Activated T-cell treated with anti-CD3 and anti-CD28 coated beads, Interleukin-2, amount 50 U/mL, for 1 hour (primary cell): ENCODE measurements at regions not wholly inside any gene's neighbourhood (a gene's known extent, or its start where the extent isn't known, plus 50 kb on each side); places are given as distances from the start of the nearest gene placed in this dataset.
"Not testable (repeated sequence)": the region's sequence is repeated elsewhere in the genome, so short reads cannot be mapped to it uniquely, and the experiment has no call there.

ENCODE experiments used
- DNase-seq: peaks from one replicate; pipeline ENCODE4 v3.0.0-alpha.2; 2020

GRCh38 chr13:103615771-103616170, 549.6 kb upstream of the SLC10A2 start:
- DNase-seq: no peak

GRCh38 chr13:103614761-103615160, 548.5 kb upstream of the SLC10A2 start:
- no peak for DNase-seq

DNA sequence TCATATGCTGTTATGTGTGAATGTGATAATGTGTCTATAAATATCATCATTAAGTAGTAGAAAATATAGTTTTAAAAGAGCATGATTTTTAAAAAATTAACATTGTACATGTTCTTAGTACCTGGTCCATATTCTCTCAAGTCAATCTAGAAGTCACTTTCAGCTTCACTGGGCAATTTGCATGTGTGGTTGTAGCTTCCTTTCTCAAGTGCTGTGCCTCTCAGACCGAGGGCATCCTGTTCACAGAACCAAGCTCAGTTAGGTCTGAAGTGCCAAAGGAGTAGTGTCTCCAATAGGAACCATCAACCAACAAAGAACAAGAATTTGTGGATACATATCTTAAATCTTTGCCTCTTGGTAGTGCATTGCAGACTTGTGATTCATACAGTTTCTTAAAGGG, 541.8 kb upstream of the SLC10A2 start:
- no peak for DNase-seq

DNA sequence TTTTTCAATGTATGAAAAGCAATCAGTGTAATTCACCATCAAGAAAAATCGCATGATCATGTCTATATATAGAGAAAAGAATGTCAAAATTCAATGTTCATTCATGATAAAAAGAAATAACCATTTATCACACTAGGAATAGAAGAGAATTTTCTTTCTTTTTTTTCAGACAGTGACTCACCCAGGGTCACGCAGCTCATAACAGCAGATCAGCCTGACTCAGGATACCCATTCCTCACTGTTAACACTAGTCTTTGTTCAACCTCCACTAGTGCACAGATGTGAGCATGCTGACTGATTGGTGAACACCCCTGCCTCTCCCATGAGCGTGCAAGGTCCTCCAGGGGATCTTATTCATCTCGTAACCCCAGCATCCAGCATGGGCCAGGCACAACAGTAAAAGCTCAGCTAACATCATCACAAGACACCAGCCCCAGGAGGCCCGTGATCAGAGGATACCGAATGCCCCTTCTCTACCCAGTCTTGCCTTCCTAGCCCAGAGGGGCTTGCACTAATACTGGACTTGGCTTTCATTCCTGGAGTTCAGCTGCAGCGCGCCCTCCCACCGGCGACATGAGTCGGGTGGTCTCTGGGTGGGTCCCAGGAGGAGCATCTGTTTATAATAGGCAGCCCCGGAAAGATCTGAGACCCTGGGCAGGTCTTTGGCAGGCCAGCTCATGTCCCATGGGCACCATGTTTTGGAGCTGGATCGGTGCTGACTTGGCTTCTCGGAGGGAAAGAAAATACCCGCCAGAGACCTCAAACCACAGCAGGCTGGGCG, 539.5 kb upstream of the SLC10A2 start:
- no peak for DNase-seq

DNA sequence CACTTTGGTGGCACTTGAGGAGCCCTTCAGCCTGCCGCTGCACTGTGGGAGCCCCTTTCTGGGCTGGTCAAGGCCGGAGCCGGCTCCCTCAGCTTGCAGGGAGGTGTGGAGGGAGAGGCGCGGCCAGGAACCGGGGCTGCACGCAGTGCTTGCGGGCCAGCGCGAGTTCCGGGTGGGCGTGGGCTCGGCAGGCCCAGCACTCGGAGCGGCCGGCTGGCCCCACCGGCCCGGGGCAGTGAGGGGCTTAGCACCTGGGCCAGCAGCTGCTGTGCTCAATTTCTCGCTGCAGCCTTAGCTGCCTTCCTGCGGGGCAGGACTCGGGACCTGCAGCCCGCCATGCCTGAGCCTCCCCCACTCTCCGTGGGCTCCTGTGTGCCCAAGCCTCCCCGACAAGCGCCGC, 533.7 kb upstream of the SLC10A2 start:
- not testable (repeated sequence) for DNase-seq

DNA sequence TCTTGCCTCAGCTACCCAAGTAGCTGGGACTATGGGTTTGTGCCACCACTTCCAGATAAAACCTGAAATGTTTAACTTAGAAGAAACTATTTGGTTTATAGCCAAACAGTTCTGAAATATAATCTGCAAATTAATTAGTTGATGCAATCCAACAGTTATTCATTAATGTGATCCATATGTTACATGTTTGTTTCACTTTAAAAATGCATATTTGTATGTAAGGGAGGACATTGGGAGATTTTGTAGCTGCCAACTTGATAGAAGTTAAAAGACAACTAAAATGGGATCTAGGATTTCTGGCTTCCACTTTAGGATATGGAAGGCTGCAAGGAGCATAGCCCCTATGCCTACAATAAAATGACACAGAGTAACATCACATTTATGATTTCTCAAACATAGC, 532.5 kb upstream of the SLC10A2 start:
- no peak for DNase-seq

DNA sequence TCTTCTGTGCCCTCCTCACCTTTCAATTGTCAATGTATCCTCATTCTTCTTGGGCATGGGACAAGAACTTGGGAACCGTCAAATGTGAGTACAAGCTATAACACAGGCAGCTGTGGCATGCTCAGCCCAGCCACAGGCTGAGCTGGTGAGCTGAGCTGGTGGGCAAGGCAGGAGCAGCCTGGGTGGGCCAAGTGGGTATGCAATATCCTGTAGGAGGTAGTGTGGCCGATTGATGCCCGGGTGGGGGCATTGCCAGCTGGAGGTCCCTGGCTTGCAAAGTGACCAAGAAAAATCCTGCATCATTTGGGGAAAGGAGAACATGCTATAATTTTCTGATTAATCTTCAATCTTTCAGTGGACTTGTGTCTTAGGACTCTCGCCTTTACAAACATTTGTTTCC, 507.2 kb upstream of the SLC10A2 start:
- DNase-seq: no peak

DNA sequence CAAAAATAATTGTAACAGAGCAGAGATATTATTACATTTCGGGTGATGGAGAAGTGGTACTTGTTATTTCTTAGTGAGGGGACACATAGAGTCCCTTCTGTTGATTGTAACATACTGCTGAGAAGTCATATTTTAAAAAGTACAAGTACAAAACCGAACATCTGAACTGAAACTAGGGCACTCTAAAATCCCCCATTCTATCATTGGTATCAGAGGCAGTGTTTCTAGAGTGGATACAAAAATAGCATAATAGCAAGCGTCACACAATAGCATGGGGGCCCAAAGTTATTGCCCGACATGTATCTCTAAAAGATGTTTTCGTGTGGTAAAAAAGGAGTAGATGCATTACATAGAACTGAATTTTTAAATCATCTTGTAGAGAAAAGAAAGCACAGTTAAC, 502.1 kb upstream of the SLC10A2 start:
- no peak for DNase-seq

DNA sequence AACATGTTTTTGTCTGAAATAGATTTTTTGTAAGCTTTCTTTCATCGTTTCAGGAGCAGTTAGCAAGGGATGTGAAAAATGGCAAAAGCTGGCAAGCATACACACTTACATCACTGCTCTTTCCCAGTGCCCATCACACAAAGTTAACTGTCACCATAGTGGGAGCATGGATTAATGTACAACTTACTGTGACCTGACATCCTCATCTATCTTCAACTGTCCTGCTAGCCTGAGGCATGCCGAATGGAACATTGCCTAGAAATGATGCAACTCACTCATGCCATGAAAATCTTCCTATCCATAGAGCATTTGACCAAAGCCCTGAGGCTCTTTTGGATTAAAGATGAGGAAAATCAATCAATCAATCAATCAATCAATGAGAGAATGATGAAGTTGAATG, 491.7 kb upstream of the SLC10A2 start:
- DNase-seq: no peak

DNA sequence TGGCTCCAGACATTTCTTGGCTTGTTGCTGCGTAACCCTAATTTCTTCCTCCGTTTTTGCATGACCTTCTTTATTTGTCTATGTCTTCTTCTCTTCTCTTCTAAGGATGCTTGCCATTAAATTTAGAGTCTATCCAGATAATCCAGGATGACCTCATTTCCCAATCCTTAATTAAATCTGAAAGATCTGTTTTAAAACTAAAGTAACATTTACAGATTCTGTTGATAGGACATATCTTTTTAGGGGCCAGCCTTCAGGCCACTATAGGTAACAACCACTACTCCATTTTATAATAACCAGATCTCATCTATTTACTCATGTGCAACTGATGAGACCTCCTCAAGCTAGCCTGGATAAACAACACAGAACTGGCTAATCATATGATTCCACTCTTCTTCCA, 490.5 kb upstream of the SLC10A2 start:
- DNase-seq: no peak

- no peak for DNase-seq
Measured at GRCh38 chr13:103547914-103548313, 481.7 kb upstream of the SLC10A2 start.

GRCh38 chr13:103546271-103546670, 480.1 kb upstream of the SLC10A2 start:
- DNase-seq: no peak

DNA sequence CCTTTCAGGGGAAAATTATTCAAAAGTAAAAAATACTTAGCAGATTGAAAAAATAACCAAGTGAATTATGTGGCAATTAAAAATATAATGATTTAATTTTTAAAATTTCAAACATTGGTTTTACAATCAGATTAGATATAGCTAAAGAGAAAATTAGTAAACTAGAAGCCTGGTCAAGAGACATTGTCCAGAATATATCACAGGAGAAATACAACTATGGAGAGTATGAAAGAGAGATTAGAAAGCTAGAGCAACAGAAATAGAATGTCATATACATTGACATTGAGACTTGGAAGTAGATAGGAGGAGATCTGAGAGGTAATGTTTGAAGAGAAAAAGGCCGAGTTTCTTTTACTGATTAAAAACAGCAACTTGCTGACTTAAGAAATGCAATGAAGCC, 476.4 kb upstream of the SLC10A2 start:
- no peak for DNase-seq

- DNase-seq: no peak
Measured at GRCh38 chr13:103540382-103540765, 474.2 kb upstream of the SLC10A2 start.

- DNase-seq: no peak
Measured at GRCh38 chr13:103539721-103540381, 473.6 kb upstream of the SLC10A2 start.

- DNase-seq: no peak
Measured at GRCh38 chr13:103539265-103539664, 473.0 kb upstream of the SLC10A2 start.

DNA sequence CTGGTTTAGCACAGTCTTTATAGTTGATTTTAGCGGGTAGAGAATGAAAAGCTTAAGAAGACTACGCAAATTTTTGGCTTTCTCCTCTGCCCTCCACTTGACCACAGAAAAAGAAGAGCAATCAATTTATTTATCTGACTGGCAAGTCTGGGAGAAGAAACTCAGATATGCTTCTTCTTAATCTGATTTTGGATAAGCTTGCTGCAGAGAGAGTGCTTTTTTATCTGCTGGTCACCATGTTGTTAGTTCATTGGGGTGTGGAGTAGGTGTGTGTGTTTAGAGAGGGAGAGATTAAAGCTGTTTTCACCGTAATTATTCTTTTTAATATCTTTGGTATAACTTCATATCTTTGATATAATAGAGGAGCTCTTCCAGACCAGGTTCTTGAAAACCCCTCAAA, 471.4 kb upstream of the SLC10A2 start:
- DNase-seq: no peak

- no peak for DNase-seq
Measured at GRCh38 chr13:103531278-103531677, 465.1 kb upstream of the SLC10A2 start.

DNA sequence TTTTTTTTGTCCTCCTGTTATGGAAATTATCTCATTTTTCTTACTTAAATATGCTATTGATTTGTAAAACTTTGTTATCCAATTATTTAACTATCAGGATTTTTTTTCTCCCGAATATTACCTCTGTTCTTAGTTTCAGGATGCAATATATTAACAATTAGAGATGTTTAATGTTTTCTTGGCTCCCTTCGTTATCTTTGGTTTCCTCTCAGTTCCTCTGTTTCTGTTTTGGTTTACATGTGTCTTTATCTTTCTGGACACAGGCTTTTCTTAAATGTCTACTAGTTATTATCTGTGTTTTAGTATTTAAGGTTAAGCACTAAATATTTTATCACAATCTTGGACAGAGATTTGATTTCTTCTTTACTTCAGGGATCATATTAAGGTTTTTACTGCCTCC, 462.2 kb upstream of the SLC10A2 start:
- DNase-seq: no peak

DNA sequence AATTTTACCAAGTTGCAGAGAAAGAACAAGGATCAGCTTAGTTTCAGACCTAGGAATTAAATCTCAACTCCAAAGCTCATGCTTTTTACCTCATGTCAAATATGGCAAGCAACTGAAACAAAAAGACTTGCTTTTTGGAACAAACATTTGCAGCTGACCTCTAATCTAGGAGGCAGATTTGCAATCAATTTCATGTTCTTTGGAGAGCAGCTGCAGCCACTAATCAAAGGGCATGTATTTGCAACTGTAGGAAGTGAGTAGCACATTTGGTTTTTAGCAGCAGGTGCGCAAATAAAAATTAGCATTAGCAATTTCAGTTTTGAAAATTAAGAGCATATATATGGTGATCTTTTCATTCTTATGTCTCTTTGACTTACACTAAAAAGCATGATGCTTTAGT, 459.3 kb upstream of the SLC10A2 start:
- DNase-seq: no peak

GRCh38 chr13:103523858-103524257, 457.6 kb upstream of the SLC10A2 start:
- no peak for DNase-seq

- DNase-seq: no peak
Measured at GRCh38 chr13:103521532-103521931, 455.3 kb upstream of the SLC10A2 start.

DNA sequence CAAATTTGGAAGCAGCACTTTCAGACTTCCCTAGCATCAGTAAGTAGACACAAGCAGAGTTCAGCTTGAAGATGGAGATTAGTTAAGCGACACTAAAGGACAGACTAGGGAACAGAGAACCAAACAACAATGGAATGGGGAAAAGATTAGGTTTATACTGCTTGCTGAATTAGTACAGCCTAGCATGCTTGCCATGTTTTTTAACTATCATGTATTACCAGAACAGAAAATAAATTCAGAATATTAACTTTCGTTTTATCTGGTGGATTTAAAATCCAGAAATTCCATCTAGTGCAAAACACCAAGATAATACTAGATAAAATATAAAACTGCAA, 451.5 kb upstream of the SLC10A2 start:
- no peak for DNase-seq

- no peak for DNase-seq
Measured at GRCh38 chr13:103517066-103517767, 451.0 kb upstream of the SLC10A2 start.
